Stimulated activated naive B cell treated with anti-CD40 and anti-IgM and Interleukin-4, amounts not matched to agents 10 μg/mL and 1 μg/mL and 100 μg/mL, for 72 hours (primary cell): ENCODE measurements at regions not wholly inside any gene's neighbourhood (a gene's known extent, or its start where the extent isn't known, plus 50 kb on each side); places are given as distances from the start of the nearest gene placed in this dataset.

Experiments
- ATAC-seq, 2 donors: fragments of 150-1000 bp; cut with Tn5 transposase; replicated peaks; 2 replicates each; pipeline ENCODE4 v1.10.0; 2021; ENCODE audit warnings: moderate library complexity in 1 of 2
- DNase-seq: peaks from one replicate; pipeline ENCODE4 v3.0.0; 2021
- H3K27ac Mint-ChIP-seq: one replicate; pipeline ENCODE4 v1.8.0; 2022; ENCODE audit warnings: mild to moderate bottlenecking, mixed read lengths
- H3K27me3 Mint-ChIP-seq, 2 donors: one replicate each; pipeline ENCODE4 v1.8.0; 2022; ENCODE audit warnings: mixed read lengths in 2 of 2
- H3K36me3 Mint-ChIP-seq, 2 donors: one replicate each; pipeline ENCODE4 v1.8.0; 2022; ENCODE audit warnings: mixed read lengths in 2 of 2, mild to moderate bottlenecking in 1 of 2
- H3K4me1 Mint-ChIP-seq, 2 donors: one replicate each; pipeline ENCODE4 v1.8.0; 2022; ENCODE audit warnings: mixed read lengths in 2 of 2, mild to moderate bottlenecking in 1 of 2
- H3K4me3 Mint-ChIP-seq, 2 donors: one replicate each; pipeline ENCODE4 v1.8.0; 2022; ENCODE audit warnings: mild to moderate bottlenecking in 2 of 2, mixed read lengths in 2 of 2, moderate library complexity in 1 of 2
- H3K9me3 Mint-ChIP-seq, 2 donors: one replicate each; pipeline ENCODE4 v1.8.0; 2022; ENCODE audit warnings: mixed read lengths in 2 of 2, mild to moderate bottlenecking in 1 of 2

GRCh38 chr7:57327081-57327480 lies 122.9 kb upstream of the ZNF716 start:
- Mint-ChIP-seq H3K4me1 (no peaks in the 10 kb centered on the region), H3K27me3 (no peaks in the 10 kb centered on the region), H3K9me3 (peaks cover 36 to 41% of the 10 kb centered on the region in 2 donors), H3K4me3 (no peak overlapping the region), H3K27ac (no peak overlapping the region), H3K36me3 (peaks cover 0 to 4% of the 10 kb centered on the region in 2 donors)
- DNase-seq (no peak), ATAC-seq (no peak)

- H3K9me3 Mint-ChIP-seq: peaks cover 34% of the 10 kb centered on the region in 2 donors
- peaks cover 0 to 4% of the 10 kb centered on the region in 2 donors for H3K36me3 Mint-ChIP-seq
- DNase-seq: no peak
- no peaks in the 10 kb centered on the region for H3K27me3 Mint-ChIP-seq
- H3K4me3 Mint-ChIP-seq: no peak overlapping the region
- ATAC-seq: no peak
- no peaks in the 10 kb centered on the region for H3K4me1 Mint-ChIP-seq
- H3K27ac Mint-ChIP-seq: no peak overlapping the region
Measured at GRCh38 chr7:57328457-57328856, 121.5 kb upstream of the ZNF716 start.

DNA sequence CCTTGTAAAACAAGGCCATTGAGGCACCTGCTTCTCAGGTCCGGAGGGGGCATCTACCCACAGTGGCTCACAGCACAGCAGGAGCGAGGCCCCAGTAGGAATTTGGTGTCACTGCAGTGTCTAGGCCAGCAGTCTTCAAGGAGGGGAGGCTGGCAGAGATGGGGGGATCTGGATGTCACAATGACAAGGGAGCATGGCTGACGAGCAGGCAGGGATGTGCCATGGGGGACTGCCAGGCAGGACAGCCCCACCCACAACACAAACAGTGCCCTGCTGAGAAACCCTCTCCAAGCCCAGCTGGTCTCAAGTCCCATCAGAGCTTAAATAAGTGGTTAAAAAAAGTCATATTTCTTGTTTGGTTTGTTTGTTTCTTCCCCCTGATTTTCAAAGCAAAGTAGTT lies 121.0 kb upstream of the ZNF716 start:
- peaks cover 0 to 4% of the 10 kb centered on the region in 2 donors for H3K36me3 Mint-ChIP-seq
- H3K27me3 Mint-ChIP-seq: no peaks in the 10 kb centered on the region
- ATAC-seq: no peak
- H3K4me1 Mint-ChIP-seq: no peaks in the 10 kb centered on the region
- peaks cover 34% of the 10 kb centered on the region in 2 donors for H3K9me3 Mint-ChIP-seq
- H3K27ac Mint-ChIP-seq: no peak overlapping the region
- no peak overlapping the region for H3K4me3 Mint-ChIP-seq
- no peak for DNase-seq

GRCh38 chr7:57339198-57339944 lies 110.6 kb upstream of the ZNF716 start:
- DNase-seq (no peak), ATAC-seq (no peak)
- Mint-ChIP-seq H3K9me3 (peaks cover 22 to 28% of the 10 kb centered on the region in 2 donors), H3K4me1 (no peaks in the 10 kb centered on the region), H3K27me3 (no peaks in the 10 kb centered on the region), H3K4me3 (no peak overlapping the region), H3K27ac (no peak overlapping the region), H3K36me3 (no peaks in the 10 kb centered on the region)

GRCh38 chr7:57342954-57343353 lies 107.0 kb upstream of the ZNF716 start:
- DNase-seq (no peak), ATAC-seq (no peak)
- Mint-ChIP-seq H3K9me3 (peaks cover 30 to 33% of the 10 kb centered on the region in 2 donors), H3K4me1 (no peaks in the 10 kb centered on the region), H3K4me3 (no peak overlapping the region), H3K36me3 (peaks cover 3 to 4% of the 10 kb centered on the region in 2 donors), H3K27me3 (no peaks in the 10 kb centered on the region), H3K27ac (no peak overlapping the region)

DNA sequence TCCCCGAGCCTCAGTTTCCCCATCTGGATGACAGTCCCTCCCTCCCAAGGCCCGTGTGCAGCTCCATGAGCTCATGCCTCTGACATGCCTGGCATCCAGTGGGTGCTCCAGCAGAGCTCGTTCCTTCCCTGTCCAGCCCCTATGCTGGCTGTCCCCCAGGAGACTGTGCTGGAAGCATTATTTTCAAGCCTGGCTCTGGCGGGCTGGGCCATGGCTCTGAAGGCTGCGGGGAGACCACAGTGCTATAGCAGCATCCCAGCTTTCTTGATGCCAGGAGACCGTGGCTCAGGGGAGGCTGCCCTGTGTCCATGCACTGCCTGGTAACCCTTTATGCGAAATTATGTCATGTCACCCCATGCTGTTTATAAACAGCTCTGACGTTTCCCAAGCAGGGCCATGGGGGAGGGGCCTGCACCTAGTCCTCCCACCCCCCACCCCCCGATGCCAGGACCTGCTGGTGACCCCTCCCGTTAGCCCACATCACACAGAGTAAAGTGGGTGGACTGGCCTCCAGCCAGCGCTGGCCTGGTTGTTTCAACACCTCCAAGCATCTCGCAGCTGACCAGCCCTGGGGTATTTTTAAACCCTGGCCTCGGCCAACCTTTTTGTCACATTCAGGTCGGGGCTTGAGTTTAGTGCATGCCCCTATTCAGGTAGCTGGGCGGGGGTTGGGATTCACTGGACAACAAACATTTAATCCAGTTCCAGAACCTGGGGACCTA lies 105.9 kb upstream of the ZNF716 start:
- H3K4me3 Mint-ChIP-seq: no peak overlapping the region
- no peak overlapping the region for H3K27ac Mint-ChIP-seq
- H3K4me1 Mint-ChIP-seq: no peaks in the 10 kb centered on the region
- DNase-seq (no peak), ATAC-seq (no peak)
- H3K36me3 Mint-ChIP-seq: peaks cover 3 to 4% of the 10 kb centered on the region in 2 donors
- H3K27me3 Mint-ChIP-seq: no peaks in the 10 kb centered on the region
- peaks cover 22 to 29% of the 10 kb centered on the region in 2 donors for H3K9me3 Mint-ChIP-seq

DNA sequence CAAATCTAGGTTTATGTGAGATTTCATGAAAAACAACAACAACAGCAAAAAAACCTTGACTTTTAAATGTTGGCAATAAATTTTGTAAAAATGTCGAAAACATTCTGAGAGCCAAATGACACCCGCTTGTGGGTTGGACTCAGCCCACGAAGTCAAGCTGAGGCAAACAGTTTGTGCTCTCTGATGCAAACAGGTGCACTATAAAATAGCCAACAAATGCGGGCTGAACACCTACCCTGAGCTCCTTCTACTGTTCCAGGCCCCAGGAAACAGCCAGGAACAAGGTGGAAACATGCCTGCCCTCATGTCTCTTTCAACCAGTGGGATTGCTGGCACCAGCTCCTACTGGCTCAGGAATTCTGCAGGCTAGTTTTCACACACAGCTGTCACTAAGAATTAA lies 105.0 kb upstream of the ZNF716 start:
- Mint-ChIP-seq H3K27ac (no peak overlapping the region), H3K4me3 (no peak overlapping the region), H3K4me1 (no peaks in the 10 kb centered on the region), H3K36me3 (peaks cover 3 to 4% of the 10 kb centered on the region in 2 donors), H3K27me3 (no peaks in the 10 kb centered on the region), H3K9me3 (peaks cover 25 to 32% of the 10 kb centered on the region in 2 donors)
- no peak for DNase-seq
- no peak for ATAC-seq

DNA sequence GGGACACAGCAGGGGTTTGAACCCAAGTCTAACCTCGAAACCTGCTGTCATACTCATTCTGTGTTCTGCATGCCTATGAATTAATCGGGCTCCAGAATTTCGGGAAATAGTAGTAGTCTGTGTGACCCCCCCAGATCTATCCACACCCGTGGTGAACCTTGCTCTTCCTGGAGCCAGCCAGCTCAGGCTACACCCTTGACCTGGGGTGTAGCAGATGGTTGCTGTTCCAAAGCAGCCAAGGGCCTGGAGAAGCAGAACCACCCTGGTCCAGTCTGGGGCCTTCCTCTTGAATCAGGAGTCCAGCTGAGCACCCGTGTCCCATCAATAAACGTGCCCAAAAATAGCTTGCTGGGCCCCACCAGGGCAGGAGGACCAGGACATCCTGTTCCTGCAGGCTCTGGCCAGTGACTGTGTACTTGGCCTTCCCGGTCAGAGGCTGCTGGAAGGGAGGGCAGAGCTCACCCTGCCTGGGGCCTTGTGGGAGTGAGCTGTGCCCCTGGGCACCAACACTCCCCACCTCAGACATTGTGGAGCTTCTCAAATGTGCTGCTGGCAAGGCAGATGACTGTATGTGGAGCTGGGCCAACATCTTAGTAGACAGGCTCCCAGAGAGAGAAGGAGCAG lies 101.2 kb upstream of the ZNF716 start:
- H3K36me3 Mint-ChIP-seq: peaks cover 3 to 4% of the 10 kb centered on the region in 2 donors
- DNase-seq (no peak), ATAC-seq (no peak)
- no peak overlapping the region for H3K27ac Mint-ChIP-seq
- no peaks in the 10 kb centered on the region for H3K4me1 Mint-ChIP-seq
- H3K4me3 Mint-ChIP-seq: no peak overlapping the region
- H3K27me3 Mint-ChIP-seq: no peaks in the 10 kb centered on the region
- H3K9me3 Mint-ChIP-seq: peaks cover 20 to 34% of the 10 kb centered on the region in 2 donors

- Mint-ChIP-seq H3K4me3 (no peak overlapping the region), H3K36me3 (no peaks in the 10 kb centered on the region), H3K27me3 (no peaks in the 10 kb centered on the region), H3K9me3 (peaks cover 19 to 33% of the 10 kb centered on the region in 2 donors), H3K4me1 (no peaks in the 10 kb centered on the region), H3K27ac (no peak overlapping the region)
- DNase-seq: no peak
- ATAC-seq: no peak
Measured at GRCh38 chr7:57354195-57354594, 95.8 kb upstream of the ZNF716 start.

- Mint-ChIP-seq H3K9me3 (peaks cover 19 to 32% of the 10 kb centered on the region in 2 donors), H3K4me1 (no peaks in the 10 kb centered on the region), H3K36me3 (peaks cover 0 to 2% of the 10 kb centered on the region in 2 donors), H3K27me3 (no peaks in the 10 kb centered on the region), H3K27ac (no peak overlapping the region), H3K4me3 (no peak overlapping the region)
- no peak for DNase-seq
- no peak for ATAC-seq
Measured at GRCh38 chr7:57354679-57355338, 95.2 kb upstream of the ZNF716 start.

DNA sequence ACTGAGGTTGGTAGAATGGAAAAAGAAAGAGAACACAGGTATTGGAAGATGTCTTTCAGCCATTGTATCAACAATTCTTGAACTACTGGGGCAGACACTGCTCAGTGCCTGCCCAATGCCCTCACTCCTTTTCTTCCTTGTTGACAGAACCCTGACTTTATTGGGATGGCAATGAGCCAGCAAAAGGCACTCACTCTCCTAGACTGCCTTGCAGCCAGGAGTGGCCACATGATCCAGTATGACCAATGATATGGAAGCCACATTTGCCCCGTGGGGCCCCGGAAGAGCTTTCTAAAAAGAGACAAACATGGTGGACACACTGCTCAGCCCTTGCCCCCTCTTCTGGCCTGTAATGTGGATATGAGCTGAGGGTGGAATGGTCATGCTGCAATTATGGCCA lies 88.6 kb upstream of the ZNF716 start:
- Mint-ChIP-seq H3K9me3 (peaks cover 29 to 33% of the 10 kb centered on the region in 2 donors), H3K36me3 (peaks cover 4 to 5% of the 10 kb centered on the region in 2 donors), H3K4me1 (no peaks in the 10 kb centered on the region), H3K4me3 (no peak overlapping the region), H3K27me3 (no peaks in the 10 kb centered on the region), H3K27ac (no peak overlapping the region)
- ATAC-seq (no peak), DNase-seq (no peak)

DNA sequence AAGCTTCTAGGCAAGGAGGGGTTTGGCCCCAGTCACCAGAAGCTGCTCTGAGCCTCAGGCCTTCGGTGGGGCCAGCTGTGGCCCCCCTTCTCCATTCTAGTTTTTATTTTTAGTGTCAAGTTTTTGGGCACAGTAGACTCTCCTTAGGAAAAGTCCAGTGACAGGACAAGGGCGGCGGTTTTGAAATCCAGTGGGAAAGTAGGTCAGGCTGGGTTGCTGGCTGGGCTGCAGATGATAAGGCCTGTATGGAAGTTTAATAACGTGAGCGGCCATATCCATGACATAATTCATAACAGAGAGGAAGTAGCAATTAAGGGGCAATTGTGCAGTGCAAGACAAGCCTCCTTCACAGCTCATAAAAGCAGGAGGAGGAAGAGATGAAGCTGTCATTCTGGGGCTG lies 87.1 kb upstream of the ZNF716 start:
- ATAC-seq: no peak
- Mint-ChIP-seq H3K9me3 (peaks cover 34 to 35% of the 10 kb centered on the region in 2 donors), H3K36me3 (peaks cover 4 to 5% of the 10 kb centered on the region in 2 donors), H3K27me3 (no peaks in the 10 kb centered on the region), H3K4me1 (no peaks in the 10 kb centered on the region), H3K27ac (no peak overlapping the region), H3K4me3 (no peak overlapping the region)
- DNase-seq: no peak

GRCh38 chr7:57363321-57363720 lies 86.7 kb upstream of the ZNF716 start:
- Mint-ChIP-seq H3K4me3 (no peak overlapping the region), H3K9me3 (peaks cover 34 to 36% of the 10 kb centered on the region in 2 donors), H3K27me3 (no peaks in the 10 kb centered on the region), H3K27ac (no peak overlapping the region), H3K4me1 (no peaks in the 10 kb centered on the region), H3K36me3 (peaks cover 4 to 5% of the 10 kb centered on the region in 2 donors)
- ATAC-seq: no peak
- no peak for DNase-seq

GRCh38 chr7:57364933-57365710 lies 84.9 kb upstream of the ZNF716 start:
- no peak overlapping the region for H3K4me3 Mint-ChIP-seq
- H3K27me3 Mint-ChIP-seq: no peaks in the 10 kb centered on the region
- peaks cover 3 to 4% of the 10 kb centered on the region in 2 donors for H3K36me3 Mint-ChIP-seq
- H3K4me1 Mint-ChIP-seq: no peaks in the 10 kb centered on the region
- DNase-seq (no peak), ATAC-seq (no peak)
- H3K9me3 Mint-ChIP-seq: peaks cover 31 to 35% of the 10 kb centered on the region in 2 donors
- H3K27ac Mint-ChIP-seq: no peak overlapping the region
